Effector memory CD4-positive, alpha-beta T cell (primary cell): ENCODE measurements at regions not wholly inside any gene's neighbourhood (a gene's known extent, or its start where the extent isn't known, plus 50 kb on each side); places are given as distances from the start of the nearest gene placed in this dataset.

Experiments
- DNase-seq, 3 donors: peaks; one replicate each; pipeline ENCODE4 v3.0.0-alpha.2; 2020
- H3K27ac ChIP-seq: 2 replicates; pipeline ENCODE4 v1.7.0; 2013; ENCODE audit warnings: mild to moderate bottlenecking, low read length, moderate library complexity; ENCODE audit not compliant: insufficient read depth, poor library complexity, severe bottlenecking
- H3K27me3 ChIP-seq: replicated peaks from 2 replicates; pipeline ENCODE4 v1.7.0; 2013; ENCODE audit warnings: mild to moderate bottlenecking, low read length; ENCODE audit not compliant: insufficient read depth, control insufficient read depth, poor library complexity, severe bottlenecking
- H3K36me3 ChIP-seq: 2 replicates; pipeline ENCODE4 v1.7.0; 2013; ENCODE audit warnings: mild to moderate bottlenecking, low read length, moderate library complexity; ENCODE audit not compliant: control insufficient read depth, insufficient read depth
- H3K4me1 ChIP-seq: 2 replicates; pipeline ENCODE4 v1.7.0; 2013; ENCODE audit warnings: low read length, mild to moderate bottlenecking; ENCODE audit not compliant: control insufficient read depth, insufficient read depth, poor library complexity, severe bottlenecking
- H3K4me3 ChIP-seq: 2 replicates; pipeline ENCODE4 v1.7.0; 2013; ENCODE audit warnings: low read length, low read depth, mild to moderate bottlenecking; ENCODE audit not compliant: insufficient read depth, poor library complexity, severe bottlenecking
- H3K9me3 ChIP-seq: 2 replicates; pipeline ENCODE4 v1.7.0; 2013; ENCODE audit warnings: mild to moderate bottlenecking, low read length, moderate library complexity; ENCODE audit not compliant: control insufficient read depth

GRCh38 chr13:22749626-22750025 is 431.2 kb upstream of the SGCG start:
- H3K27ac ChIP-seq = no peak overlapping the region
- H3K4me3 ChIP-seq = no peak overlapping the region
- no peaks in the 10 kb centered on the region for H3K36me3 ChIP-seq
- no peak for DNase-seq
- H3K27me3 ChIP-seq = no peaks in the 10 kb centered on the region
- no peaks in the 10 kb centered on the region for H3K4me1 ChIP-seq
- H3K9me3 ChIP-seq = no peaks in the 10 kb centered on the region

- Histone ChIP-seq H3K4me1 (no peaks in the 10 kb centered on the region), H3K9me3 (no peaks in the 10 kb centered on the region), H3K36me3 (no peaks in the 10 kb centered on the region), H3K4me3 (no peak overlapping the region), H3K27me3 (no peaks in the 10 kb centered on the region), H3K27ac (no peak overlapping the region)
- DNase-seq = no peak
These were observed 423.2 kb upstream of the SGCG start for GRCh38 chr13:22757530-22758120.

- Histone ChIP-seq H3K4me3 (no peak overlapping the region), H3K36me3 (no peaks in the 10 kb centered on the region), H3K27me3 (no peaks in the 10 kb centered on the region), H3K4me1 (no peaks in the 10 kb centered on the region), H3K27ac (no peak overlapping the region), H3K9me3 (no peaks in the 10 kb centered on the region)
- no peak for DNase-seq
These were observed 422.5 kb upstream of the SGCG start for GRCh38 chr13:22758245-22758644.

- Histone ChIP-seq H3K9me3 (no peaks in the 10 kb centered on the region), H3K36me3 (no peaks in the 10 kb centered on the region), H3K27me3 (no peaks in the 10 kb centered on the region), H3K4me1 (no peaks in the 10 kb centered on the region), H3K4me3 (no peak overlapping the region), H3K27ac (no peak overlapping the region)
- no peak for DNase-seq
These were observed 419.1 kb upstream of the SGCG start for GRCh38 chr13:22761709-22762108.

GRCh38 chr13:22765547-22765946 is 415.2 kb upstream of the SGCG start:
- Histone ChIP-seq H3K27me3 (no peaks in the 10 kb centered on the region), H3K27ac (no peak overlapping the region), H3K4me1 (no peaks in the 10 kb centered on the region), H3K4me3 (no peak overlapping the region), H3K9me3 (no peaks in the 10 kb centered on the region), H3K36me3 (no peaks in the 10 kb centered on the region)
- no peak for DNase-seq

GRCh38 chr13:22770891-22771290 is 409.9 kb upstream of the SGCG start:
- DNase-seq = no peak
- H3K36me3 ChIP-seq = no peaks in the 10 kb centered on the region
- no peak overlapping the region for H3K4me3 ChIP-seq
- H3K9me3 ChIP-seq = no peaks in the 10 kb centered on the region
- no peaks in the 10 kb centered on the region for H3K4me1 ChIP-seq
- H3K27me3 ChIP-seq = no peaks in the 10 kb centered on the region
- H3K27ac ChIP-seq = no peak overlapping the region

GRCh38 chr13:22773465-22773864 is 407.3 kb upstream of the SGCG start:
- H3K9me3 ChIP-seq = no peaks in the 10 kb centered on the region
- no peak overlapping the region for H3K4me3 ChIP-seq
- no peaks in the 10 kb centered on the region for H3K4me1 ChIP-seq
- no peak for DNase-seq
- no peak overlapping the region for H3K27ac ChIP-seq
- H3K36me3 ChIP-seq = no peaks in the 10 kb centered on the region
- no peaks in the 10 kb centered on the region for H3K27me3 ChIP-seq

GRCh38 chr13:22776394-22777186 is 404.2 kb upstream of the SGCG start:
- no peaks in the 10 kb centered on the region for H3K36me3 ChIP-seq
- no peak for DNase-seq
- H3K4me1 ChIP-seq = no peaks in the 10 kb centered on the region
- no peaks in the 10 kb centered on the region for H3K27me3 ChIP-seq
- H3K27ac ChIP-seq = no peak overlapping the region
- no peaks in the 10 kb centered on the region for H3K9me3 ChIP-seq
- no peak overlapping the region for H3K4me3 ChIP-seq

- Histone ChIP-seq H3K4me1 (no peaks in the 10 kb centered on the region), H3K36me3 (no peaks in the 10 kb centered on the region), H3K27ac (no peak overlapping the region), H3K4me3 (no peak overlapping the region), H3K27me3 (no peaks in the 10 kb centered on the region), H3K9me3 (no peaks in the 10 kb centered on the region)
- no peak for DNase-seq
These were observed 403.6 kb upstream of the SGCG start for GRCh38 chr13:22777207-22777606.

GRCh38 chr13:22789027-22789593 is 391.7 kb upstream of the SGCG start:
- H3K36me3 ChIP-seq = no peaks in the 10 kb centered on the region
- H3K4me3 ChIP-seq = no peak overlapping the region
- no peaks in the 10 kb centered on the region for H3K9me3 ChIP-seq
- H3K27me3 ChIP-seq = no peaks in the 10 kb centered on the region
- DNase-seq = no peak
- no peak overlapping the region for H3K27ac ChIP-seq
- no peaks in the 10 kb centered on the region for H3K4me1 ChIP-seq
